NCI-H82 (cell line): ENCODE measurements at regions not wholly inside any gene's neighbourhood (a gene's known extent, or its start where the extent isn't known, plus 50 kb on each side); places are given as distances from the start of the nearest gene placed in this dataset.

Source experiments
- DNase-seq: peaks from one replicate; lab custom pipeline; 2025; lab: John Stamatoyannopoulos, UW

- DNase-seq = no peak
These were observed 2045.3 kb upstream of the PIK3C3 start for GRCh38 chr18:39909706-39910105.

GRCh38 chr18:39886136-39886535 lies 2068.9 kb upstream of the PIK3C3 start:
- no peak for DNase-seq

- peak; percentile 88 for DNase-seq
These were observed 2082.4 kb upstream of the PIK3C3 start for GRCh38 chr18:39872651-39873050.

GRCh38 chr18:39871961-39872360 lies 2083.1 kb upstream of the PIK3C3 start:
- DNase-seq = peak; percentile 20

GRCh38 chr18:39870591-39870990 lies 2084.4 kb upstream of the PIK3C3 start:
- DNase-seq = peak; percentile 58

- no peak for DNase-seq
These were observed 2091.1 kb upstream of the PIK3C3 start for GRCh38 chr18:39863916-39864315.

GRCh38 chr18:39862341-39862740 lies 2092.7 kb upstream of the PIK3C3 start:
- DNase-seq = no peak

GRCh38 chr18:39854291-39854690 lies 2100.7 kb upstream of the PIK3C3 start:
- no peak for DNase-seq

GRCh38 chr18:39846265-39846664 lies 2108.8 kb upstream of the PIK3C3 start:
- DNase-seq = no peak

GRCh38 chr18:39845631-39846030 lies 2109.4 kb upstream of the PIK3C3 start:
- no peak for DNase-seq

- DNase-seq = no peak
These were observed 2109.9 kb upstream of the PIK3C3 start for GRCh38 chr18:39845106-39845505.

GRCh38 chr18:39843546-39843945 lies 2111.5 kb upstream of the PIK3C3 start:
- no peak for DNase-seq

- peak; percentile 4 for DNase-seq
These were observed 2112.6 kb upstream of the PIK3C3 start for GRCh38 chr18:39842366-39842914.

GRCh38 chr18:39841482-39842365 lies 2113.3 kb upstream of the PIK3C3 start:
- peak; percentile 82 for DNase-seq

- no peak for DNase-seq
These were observed 2114.1 kb upstream of the PIK3C3 start for GRCh38 chr18:39840856-39841481.

GRCh38 chr18:39840406-39840805 lies 2114.6 kb upstream of the PIK3C3 start:
- no peak for DNase-seq

- no peak for DNase-seq
These were observed 2115.3 kb upstream of the PIK3C3 start for GRCh38 chr18:39839782-39840181.

- no peak for DNase-seq
These were observed 2116.2 kb upstream of the PIK3C3 start for GRCh38 chr18:39838831-39839230.

GRCh38 chr18:39835303-39836030 lies 2119.6 kb upstream of the PIK3C3 start:
- DNase-seq = no peak

- no peak for DNase-seq
These were observed 2120.4 kb upstream of the PIK3C3 start for GRCh38 chr18:39834636-39835035.

GRCh38 chr18:39825485-39826150 lies 2129.4 kb upstream of the PIK3C3 start:
- DNase-seq = no peak

- DNase-seq = peak; percentile 32
These were observed 2148.5 kb upstream of the PIK3C3 start for GRCh38 chr18:39806525-39806924.
